NCI-H345 treated with DMSO at 0.1 percent for 48 hours (cell line): ENCODE measurements at regions not wholly inside any gene's neighbourhood (a gene's known extent, or its start where the extent isn't known, plus 50 kb on each side); places are given as distances from the start of the nearest gene placed in this dataset.

Experiments
- DNase-seq: peaks from one replicate; lab custom pipeline; 2025; ENCODE audit not compliant: unreplicated experiment; lab: John Stamatoyannopoulos, UW

- DNase-seq, result no peak
These were observed 300.4 kb downstream of the AHR start for GRCh38 chr7:17598846-17599245.

GRCh38 chr7:17599733-17600339 lies 301.4 kb downstream of the AHR start:
- no peak for DNase-seq

GRCh38 chr7:17600340-17600752 lies 301.9 kb downstream of the AHR start:
- no peak for DNase-seq

GRCh38 chr7:17601921-17602320 lies 303.5 kb downstream of the AHR start:
- DNase-seq, result no peak

GRCh38 chr7:17608114-17608833 lies 309.8 kb downstream of the AHR start:
- DNase-seq, result no peak

- DNase-seq, result no peak
These were observed 313.2 kb downstream of the AHR start for GRCh38 chr7:17611611-17612010.

GRCh38 chr7:17613338-17614041 lies 315.0 kb downstream of the AHR start:
- no peak for DNase-seq

GRCh38 chr7:17617380-17617779 lies 318.9 kb downstream of the AHR start:
- no peak for DNase-seq

GRCh38 chr7:17617857-17618651 lies 319.6 kb downstream of the AHR start:
- no peak for DNase-seq

GRCh38 chr7:17618652-17618974 lies 320.2 kb downstream of the AHR start:
- no peak for DNase-seq

GRCh38 chr7:17619196-17619818 lies 320.9 kb downstream of the AHR start:
- DNase-seq, result no peak

GRCh38 chr7:17620566-17620965 lies 319.7 kb downstream of the SNX13 start:
- DNase-seq, result no peak

GRCh38 chr7:17622451-17622850 lies 317.8 kb downstream of the SNX13 start:
- DNase-seq, result no peak

- no peak for DNase-seq
These were observed 316.6 kb downstream of the SNX13 start for GRCh38 chr7:17623546-17624185.

GRCh38 chr7:17624379-17624778 lies 315.9 kb downstream of the SNX13 start:
- no peak for DNase-seq

- no peak for DNase-seq
These were observed 315.3 kb downstream of the SNX13 start for GRCh38 chr7:17625043-17625442.

- no peak for DNase-seq
These were observed 314.1 kb downstream of the SNX13 start for GRCh38 chr7:17626235-17626634.

- no peak for DNase-seq
These were observed 309.2 kb downstream of the SNX13 start for GRCh38 chr7:17631061-17631460.

- no peak for DNase-seq
These were observed 307.9 kb downstream of the SNX13 start for GRCh38 chr7:17632384-17632783.

- no peak for DNase-seq
These were observed 307.2 kb downstream of the SNX13 start for GRCh38 chr7:17633067-17633466.

- no peak for DNase-seq
These were observed 301.6 kb downstream of the SNX13 start for GRCh38 chr7:17638727-17639126.
